NCI-H146 treated with DMSO at 0.1 percent for 48 hours (cell line): ENCODE measurements at regions not wholly inside any gene's neighbourhood (a gene's known extent, or its start where the extent isn't known, plus 50 kb on each side); places are given as distances from the start of the nearest gene placed in this dataset.

ENCODE experiments used
- DNase-seq: peaks from one replicate; lab custom pipeline; 2025; ENCODE audit not compliant: unreplicated experiment; lab: John Stamatoyannopoulos, UW

- DNase-seq, result no peak
Observed at GRCh38 chr3:162170581-162170980, 674.0 kb downstream of the OTOL1 start.

- DNase-seq, result no peak
Observed at GRCh38 chr3:162171970-162172369, 675.4 kb downstream of the OTOL1 start.

- no peak for DNase-seq
Observed at GRCh38 chr3:162175145-162175544, 678.5 kb downstream of the OTOL1 start.

- no peak for DNase-seq
Observed at GRCh38 chr3:162175878-162176277, 679.3 kb downstream of the OTOL1 start.

GRCh38 chr3:162183440-162183839 lies 686.8 kb downstream of the OTOL1 start:
- DNase-seq, result no peak

GRCh38 chr3:162192340-162193029 lies 695.9 kb downstream of the OTOL1 start:
- no peak for DNase-seq

GRCh38 chr3:162193148-162194095 lies 696.8 kb downstream of the OTOL1 start:
- DNase-seq, result no peak

GRCh38 chr3:162195147-162195546 lies 698.5 kb downstream of the OTOL1 start:
- DNase-seq, result no peak

- DNase-seq, result no peak
Observed at GRCh38 chr3:162196964-162197363, 700.4 kb downstream of the OTOL1 start.

- no peak for DNase-seq
Observed at GRCh38 chr3:162200836-162201235, 704.2 kb downstream of the OTOL1 start.

- no peak for DNase-seq
Observed at GRCh38 chr3:162206648-162207047, 710.0 kb downstream of the OTOL1 start.

- no peak for DNase-seq
Observed at GRCh38 chr3:162211470-162211869, 714.9 kb downstream of the OTOL1 start.

GRCh38 chr3:162213196-162213595 lies 716.6 kb downstream of the OTOL1 start:
- no peak for DNase-seq

- DNase-seq, result no peak
Observed at GRCh38 chr3:162213956-162214355, 717.3 kb downstream of the OTOL1 start.

- DNase-seq, result no peak
Observed at GRCh38 chr3:162217647-162218046, 721.0 kb downstream of the OTOL1 start.

- no peak for DNase-seq
Observed at GRCh38 chr3:162218479-162218878, 721.9 kb downstream of the OTOL1 start.

GRCh38 chr3:162224746-162225145 lies 728.1 kb downstream of the OTOL1 start:
- DNase-seq, result no peak

- DNase-seq, result no peak
Observed at GRCh38 chr3:162236949-162237348, 740.3 kb downstream of the OTOL1 start.

- no peak for DNase-seq
Observed at GRCh38 chr3:162250782-162251181, 754.2 kb downstream of the OTOL1 start.

GRCh38 chr3:162262129-162262528 lies 765.5 kb downstream of the OTOL1 start:
- DNase-seq, result no peak

- no peak for DNase-seq
Observed at GRCh38 chr3:162263596-162263995, 767.0 kb downstream of the OTOL1 start.
